HG03097 (cell line): ENCODE measurements at regions not wholly inside any gene's neighbourhood (a gene's known extent, or its start where the extent isn't known, plus 50 kb on each side); places are given as distances from the start of the nearest gene placed in this dataset.

Source experiments
- ATAC-seq: cut with Tn5 transposase; IDR thresholded peaks from one replicate; pipeline ENCODE4 v1.9.1; 2021; ENCODE audit not compliant: unreplicated experiment, low FRiP score

DNA sequence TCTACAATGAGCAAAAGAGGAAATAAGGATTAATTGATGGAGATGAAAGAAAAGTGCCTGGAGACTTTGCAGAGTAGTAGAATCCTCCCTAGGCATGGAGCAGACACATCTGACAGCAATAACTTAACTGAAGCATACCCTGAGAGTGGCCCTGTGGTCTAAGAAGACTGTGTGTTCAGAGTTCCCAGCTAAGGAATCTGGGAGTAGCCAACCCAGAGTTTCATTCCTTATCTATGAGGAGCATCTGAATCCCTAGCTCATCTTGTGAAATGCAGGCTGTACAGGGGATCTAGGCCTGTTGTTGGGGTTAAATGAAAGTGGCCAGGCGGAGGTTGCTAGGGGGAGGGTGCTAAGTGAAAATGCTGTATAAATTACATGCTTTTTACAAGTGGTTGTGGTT is 233.1 kb upstream of the FBXL7 start:
- no peak for ATAC-seq

DNA sequence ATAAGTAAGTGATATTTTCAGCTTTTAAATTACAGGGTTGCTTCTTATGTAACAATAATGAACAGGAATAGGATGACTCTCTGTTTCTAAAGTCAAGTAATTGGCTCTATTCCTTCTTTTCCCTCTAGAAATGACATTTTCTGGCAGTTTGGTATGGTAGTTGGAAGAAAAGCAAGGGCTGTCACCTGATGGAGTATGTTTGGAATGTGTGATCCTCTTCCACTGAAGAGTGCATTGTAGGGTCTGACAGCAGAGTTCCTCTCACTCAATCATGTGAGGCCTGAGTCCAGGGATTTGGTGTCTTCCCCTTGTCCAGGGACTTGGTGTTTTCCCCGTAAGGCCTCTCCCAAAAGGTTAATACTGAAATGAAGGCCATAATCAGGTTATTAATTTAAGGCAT is 233.8 kb upstream of the FBXL7 start:
- ATAC-seq, result no peak

DNA sequence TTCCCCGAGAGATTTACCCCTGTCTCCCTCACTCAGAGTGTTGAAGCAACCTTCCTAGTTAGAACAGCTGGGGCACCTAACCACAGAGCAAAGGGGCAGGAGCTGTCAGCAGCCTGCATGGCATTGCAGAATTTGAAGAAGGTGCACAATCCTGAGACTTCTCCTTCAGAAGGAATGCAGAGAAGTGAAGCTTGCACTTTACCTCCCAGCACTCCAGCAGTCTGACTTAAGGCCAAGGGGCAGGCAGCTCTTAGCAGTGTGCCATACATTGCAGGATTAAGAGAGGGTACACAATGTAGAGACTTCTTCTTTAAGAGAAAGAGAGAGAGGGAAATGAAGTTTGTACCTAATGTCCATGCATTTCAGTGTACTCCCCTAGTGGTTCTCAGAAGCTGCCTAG is 236.0 kb upstream of the FBXL7 start:
- no peak for ATAC-seq

DNA sequence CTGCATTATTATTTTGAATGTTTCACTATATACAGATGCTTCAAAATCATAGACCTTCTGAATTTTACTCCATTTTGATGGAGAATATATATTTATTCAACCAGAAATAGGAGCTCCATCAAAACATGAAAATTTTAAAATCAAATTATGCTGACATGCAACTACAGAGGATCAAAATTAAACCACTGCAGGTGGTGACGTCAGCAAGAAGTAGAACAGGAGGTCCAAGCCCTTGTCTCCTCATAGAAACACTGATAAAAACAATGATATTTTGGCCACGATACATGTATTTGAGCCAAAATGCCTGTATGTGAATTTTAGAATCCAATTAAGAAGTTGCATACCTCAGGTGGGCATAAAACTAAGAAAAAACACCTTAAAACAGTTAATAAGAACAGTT is 236.6 kb upstream of the FBXL7 start:
- ATAC-seq, result no peak

DNA sequence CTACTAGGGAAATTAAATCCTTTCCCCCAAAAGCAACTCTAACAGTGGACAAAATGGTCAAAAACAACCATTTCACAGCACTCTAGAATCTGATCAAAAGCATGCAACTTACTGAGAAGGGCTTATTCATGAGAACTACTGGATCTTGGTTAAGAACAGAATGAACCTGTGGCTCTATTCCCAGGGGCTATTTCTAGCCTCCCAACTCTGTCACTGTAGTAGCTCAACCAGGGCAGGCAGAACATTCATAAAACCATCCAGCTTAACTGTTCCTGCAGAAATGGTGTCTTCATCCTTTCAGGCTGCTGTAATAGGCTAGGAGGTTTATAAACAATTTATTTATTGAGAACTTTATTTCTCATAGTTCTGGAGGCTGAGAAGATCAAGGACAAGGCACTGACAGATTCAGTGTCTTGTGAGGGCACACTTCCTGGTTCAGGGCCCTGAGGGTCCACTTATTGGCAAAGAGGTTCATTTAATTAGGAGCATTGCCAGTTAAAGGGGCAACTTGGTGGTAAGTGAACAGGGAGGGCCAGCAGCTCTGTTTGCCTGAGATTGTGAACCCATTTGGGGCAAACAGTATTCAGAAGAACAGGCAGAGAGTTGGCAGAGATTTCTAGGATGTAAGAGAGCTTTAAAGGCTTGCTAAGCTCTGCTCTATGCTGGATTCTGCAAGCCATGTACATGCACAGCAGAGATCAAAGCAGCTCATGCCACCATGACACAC is 238.5 kb upstream of the FBXL7 start:
- no peak for ATAC-seq

DNA sequence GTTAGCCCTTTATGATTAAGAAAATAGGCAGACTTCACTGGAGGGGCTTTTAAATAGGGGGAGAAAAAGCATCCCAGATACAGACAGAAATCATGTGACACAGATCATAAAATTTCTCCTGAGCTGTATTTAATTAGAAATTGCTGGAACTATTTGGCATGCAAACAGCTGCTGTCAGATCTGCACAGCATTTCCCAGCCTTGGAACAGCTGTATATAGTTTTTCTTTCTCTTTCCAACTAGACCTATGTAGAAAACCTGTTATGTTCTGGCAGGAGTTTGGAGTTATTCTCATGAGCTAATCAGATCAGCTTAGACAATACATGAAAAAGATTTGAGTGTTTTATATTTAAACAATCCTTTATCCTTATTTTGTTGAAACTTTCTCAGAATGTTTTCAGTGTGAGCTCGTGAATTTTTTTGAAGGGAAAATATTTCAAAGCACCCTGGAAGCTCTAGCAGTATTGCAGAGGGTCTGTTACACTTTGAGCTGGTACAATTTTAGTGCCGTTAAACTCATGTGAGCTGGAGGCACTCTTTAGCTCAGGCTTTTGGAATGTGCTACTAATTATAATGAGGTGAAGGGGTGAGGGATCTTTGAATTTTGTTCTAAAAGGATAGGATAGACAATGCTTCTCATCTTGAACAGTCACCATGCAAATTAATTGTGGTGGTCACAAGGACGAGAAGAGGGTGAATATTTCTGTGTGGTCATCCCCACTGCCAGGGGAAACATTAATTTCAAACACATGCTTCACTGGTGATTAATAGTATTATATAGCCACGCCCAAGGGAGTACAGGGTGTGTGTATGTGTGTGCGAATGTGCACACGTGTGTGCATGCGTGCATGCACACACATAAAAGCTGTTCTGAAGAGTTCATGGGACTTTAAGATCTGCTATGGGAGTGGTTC is 239.4 kb upstream of the FBXL7 start:
- no peak for ATAC-seq

DNA sequence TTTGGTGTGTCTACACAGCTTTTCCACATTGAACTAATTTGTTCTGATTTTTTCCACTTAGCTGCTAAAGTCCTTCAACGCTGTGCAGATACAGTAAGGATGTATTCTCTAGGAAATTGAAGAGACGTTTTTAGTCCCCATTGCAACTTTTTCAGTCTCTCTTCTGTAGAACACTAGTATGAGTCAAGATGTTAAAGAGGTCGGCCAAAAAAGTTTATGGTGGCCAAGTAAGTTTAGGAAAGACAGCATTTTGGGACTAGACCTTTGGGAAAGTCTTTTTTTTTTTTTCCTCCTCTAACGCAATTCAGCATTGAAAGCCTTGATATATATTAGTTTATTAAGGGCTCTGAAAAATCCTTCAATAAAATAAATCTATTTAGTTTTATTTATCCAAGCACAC is 243.5 kb upstream of the FBXL7 start:
- ATAC-seq, result no peak

DNA sequence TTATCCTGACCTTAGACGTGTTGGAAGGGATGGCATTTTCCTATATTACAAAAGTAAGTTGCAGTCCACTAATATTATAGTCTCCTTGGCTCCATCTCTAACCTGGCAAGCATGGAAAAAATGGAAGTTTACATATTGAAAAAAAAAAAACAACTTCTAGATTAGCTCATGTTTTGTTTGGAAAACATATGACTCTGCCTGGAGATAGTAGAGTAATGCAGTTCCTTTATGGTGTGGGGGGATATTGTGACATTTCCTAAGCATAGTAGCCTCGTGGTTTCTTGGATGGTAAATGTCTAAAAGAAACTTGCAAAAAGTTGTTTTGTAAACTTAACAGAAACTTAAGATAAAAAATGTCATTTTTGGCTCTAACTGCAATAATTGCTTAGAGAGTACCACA is 244.4 kb upstream of the FBXL7 start:
- ATAC-seq, result no peak

DNA sequence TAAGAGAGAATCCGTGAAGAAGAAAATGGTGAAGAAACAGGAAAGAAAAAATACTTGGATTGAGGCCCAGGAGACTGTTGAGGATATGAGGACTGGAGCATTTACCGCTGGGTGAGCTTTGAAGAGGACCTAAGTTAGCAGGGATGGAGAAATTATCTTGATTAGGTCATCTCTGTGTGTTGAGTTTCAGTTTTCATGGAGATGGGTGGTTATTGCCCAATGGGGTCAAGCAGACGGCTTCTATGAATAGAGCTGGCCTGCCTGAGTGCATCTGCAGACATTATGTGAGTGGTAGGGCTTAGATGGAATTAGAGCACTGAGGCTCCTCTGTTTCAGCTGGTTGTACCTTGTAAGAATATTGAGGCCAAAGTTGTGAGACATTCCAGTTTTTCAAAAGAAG is 245.4 kb upstream of the FBXL7 start:
- no peak for ATAC-seq

DNA sequence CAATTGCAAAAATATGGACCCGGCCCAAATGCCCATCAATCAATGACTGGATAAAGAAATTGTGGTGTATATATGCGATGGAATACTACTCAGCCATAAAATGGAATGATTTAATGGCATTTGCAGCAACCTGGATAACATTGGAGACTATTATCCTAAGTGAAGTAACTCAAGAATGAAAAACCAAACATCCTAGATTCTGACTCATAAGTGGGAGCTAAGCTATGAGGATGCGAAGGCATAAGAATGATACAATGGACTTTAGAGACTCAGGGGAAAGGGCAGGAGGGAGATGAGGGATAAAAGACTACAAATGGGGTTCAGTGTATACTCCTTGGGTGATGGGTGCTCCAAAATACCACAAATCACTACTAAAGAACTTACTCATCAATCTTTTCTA is 247.6 kb upstream of the FBXL7 start:
- ATAC-seq, result no peak

DNA sequence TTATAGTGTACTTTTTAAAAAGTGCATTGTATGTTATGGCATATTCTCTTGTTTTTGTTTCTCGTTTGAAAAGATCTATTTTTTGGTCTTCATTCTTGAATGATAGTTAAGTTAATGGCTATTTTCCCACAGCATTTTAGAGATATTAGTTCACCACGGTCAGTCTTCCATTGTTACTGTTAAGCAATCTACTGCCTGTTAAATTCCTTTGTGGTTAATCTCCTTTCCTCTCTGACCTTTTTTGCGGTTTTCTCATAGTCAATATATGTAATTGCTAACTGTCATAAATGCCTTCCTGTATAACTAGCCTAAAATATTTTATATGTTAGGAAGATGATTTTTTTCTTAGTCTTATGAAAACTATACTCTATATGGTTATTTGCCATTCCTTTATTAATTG is 250.8 kb upstream of the FBXL7 start:
- ATAC-seq, result no peak

DNA sequence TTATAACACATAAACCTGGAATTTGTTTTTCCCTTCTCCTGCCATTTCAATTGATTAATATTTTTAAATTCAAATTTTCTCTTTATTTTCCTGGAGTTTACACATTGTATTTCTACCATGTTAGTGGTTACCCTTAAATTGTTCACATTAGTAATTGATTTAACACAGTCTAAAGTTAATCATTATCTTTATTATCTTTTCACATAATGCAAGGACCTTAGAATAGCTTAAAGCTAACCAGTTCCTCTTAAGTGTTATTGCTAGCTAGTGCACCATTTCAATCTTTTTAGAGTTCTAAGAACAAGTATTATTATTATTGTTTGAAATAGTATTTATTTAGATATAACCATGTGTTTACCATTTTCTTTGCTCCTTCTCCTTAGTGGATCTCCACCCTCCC is 251.2 kb upstream of the FBXL7 start:
- no peak for ATAC-seq

DNA sequence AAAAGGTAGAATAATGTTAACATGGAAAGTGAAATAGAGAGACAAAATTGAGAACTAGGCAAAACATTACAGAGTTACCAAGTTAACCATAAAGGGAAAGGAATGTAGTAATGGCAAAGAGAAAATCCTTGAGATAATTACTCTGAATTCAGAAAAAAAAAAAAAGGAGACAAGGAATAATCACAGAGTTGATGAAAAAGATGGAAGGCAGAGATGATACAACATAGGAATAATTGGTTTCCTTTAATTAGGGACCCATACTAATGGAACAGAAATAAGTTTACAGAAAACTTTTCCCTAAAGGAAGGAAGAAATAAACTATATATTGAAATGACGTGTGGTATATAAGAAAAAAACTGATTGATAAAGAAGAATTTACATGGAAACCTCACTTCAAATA is 254.1 kb upstream of the FBXL7 start:
- no peak for ATAC-seq

DNA sequence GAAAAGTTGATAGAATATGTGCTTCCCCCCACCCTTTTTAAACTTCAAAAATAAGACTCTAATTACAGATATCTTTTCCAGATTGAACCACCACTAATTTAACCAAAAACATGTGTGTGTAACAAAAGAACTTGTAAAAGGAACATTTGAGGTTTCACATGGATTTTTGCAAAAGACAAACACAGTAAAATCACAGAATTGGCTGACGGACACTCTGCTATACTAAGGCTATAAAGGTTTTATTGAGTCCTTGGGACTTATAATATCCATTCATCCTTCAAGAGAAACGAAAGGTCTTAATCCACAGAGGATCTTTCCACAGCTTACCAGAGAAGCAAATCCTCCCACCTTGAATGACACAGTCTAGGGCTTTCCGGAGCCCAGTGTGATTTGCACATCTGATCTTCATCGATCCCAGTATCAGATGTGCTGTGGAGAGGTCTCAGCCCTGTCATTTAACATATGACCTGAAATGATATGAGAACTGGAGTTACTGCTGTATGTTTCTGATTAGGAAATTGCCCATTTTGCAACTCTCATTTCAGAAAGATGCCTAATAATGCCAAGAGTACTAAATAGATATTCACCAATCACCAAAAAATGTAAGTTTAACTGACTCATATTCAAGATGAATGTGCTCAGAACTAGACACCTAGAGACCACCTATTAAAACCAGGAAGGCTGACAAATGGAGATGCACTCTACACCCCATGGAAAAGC is 256.5 kb upstream of the FBXL7 start:
- ATAC-seq, result no peak

DNA sequence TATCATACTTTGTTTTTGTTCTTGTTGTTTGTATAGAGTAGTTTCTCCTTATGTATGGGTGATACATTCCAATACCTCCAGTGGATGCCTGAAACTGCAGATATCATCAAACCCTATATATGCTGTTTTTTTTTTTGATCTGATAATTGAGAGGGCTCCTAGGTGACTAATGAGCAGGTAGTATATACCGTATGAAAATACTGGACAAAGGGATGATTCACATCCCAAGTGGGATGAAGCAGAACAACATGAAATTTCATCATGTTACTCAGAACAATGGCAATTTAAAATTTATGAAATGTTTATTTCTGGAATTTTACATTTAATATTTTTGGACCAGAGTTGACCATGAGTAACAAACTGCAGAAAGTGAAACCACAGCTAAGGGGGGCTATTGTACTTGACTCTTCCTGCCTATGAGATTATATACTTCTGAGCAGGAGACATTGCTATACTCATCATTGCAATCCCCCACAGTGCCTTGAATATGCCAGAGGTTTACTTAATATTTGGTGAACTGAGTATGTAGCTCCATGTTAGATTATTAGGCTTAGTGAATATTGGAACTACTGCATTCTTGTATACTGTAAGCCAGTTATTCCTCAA is 258.7 kb upstream of the FBXL7 start:
- no peak for ATAC-seq

DNA sequence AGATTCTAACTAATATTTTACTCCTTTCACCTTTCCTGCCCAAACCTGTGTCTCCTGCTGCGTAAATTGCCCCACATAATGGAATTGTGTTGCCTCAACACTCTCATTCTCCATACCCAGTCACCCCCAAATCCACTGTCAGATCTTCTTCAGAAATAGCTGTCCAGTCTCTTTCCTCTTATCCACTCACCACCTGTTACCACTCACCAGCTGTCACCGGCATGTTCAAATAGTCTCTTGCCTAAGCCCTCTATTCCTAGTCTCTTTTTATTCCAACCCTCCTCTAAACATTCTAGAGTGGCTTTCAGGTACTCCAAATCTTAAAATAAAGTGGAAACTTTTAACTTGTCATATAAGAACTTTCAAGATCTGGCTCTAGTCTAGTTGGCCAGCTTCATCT is 262.0 kb upstream of the FBXL7 start:
- ATAC-seq, result no peak

DNA sequence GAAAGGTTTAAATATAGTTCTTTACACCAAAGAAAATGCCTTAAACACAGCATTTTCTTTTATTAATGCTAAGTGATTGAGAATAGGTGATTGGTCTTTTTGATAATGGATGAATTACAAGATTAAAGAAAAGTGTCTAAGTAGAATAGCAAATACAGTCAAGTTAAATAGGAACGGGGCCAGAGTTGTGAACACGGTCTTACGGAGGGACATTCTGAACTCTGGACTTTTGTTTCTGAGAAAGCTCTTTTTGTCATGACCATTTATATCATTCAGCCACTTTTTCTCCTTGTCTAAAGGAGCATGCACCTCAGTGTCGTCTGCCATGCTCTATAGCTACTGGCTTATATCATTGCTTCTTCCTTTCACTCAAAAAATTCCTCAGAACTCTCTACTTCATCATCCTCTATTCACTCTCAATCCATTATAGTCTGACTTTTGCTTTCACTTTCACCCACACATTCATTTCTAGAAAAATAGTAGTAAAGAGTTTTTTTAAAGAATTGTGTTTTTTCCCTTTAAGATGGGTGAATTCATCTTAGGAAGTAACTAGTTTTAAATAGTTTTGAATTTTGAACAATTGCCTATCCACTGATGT is 263.0 kb upstream of the FBXL7 start:
- no peak for ATAC-seq

DNA sequence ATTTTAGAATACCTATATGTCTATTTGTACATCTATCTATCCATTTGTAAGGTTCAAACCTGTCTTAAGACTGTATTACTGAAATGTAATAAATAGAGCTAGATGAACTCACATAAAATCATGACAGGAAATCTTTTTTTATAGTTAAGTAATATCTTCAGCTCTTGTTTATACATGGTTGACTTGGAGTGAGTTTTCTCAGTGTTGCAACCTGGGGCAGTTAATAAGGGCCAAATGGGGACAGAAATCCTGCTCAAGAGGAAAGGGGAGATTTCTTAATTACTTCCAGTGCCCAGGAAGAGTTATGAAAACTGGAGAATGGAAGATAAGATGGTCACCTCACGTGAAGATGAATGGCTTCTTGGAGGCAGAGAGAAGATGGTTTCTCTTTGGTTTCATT is 265.1 kb upstream of the FBXL7 start:
- no peak for ATAC-seq

DNA sequence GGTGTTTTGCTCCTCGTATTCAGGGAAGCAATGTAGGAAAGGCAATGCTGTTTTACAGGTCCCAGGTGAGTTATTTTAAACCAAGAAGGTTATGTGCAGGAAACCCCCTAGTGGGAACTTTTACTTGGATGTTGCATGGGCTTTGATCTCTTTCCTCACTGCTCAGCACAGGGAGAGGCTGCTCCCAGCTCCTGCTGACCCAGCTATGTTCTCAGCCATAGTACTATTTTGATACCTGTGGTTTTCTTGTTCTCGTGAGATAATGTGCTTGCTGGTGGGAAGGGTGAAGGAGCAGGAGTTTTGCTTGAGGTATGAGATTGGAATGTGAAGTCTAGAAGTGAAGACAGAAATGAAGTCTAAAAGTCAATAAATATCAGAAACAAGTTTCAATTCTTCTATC is 265.6 kb upstream of the FBXL7 start:
- no peak for ATAC-seq

DNA sequence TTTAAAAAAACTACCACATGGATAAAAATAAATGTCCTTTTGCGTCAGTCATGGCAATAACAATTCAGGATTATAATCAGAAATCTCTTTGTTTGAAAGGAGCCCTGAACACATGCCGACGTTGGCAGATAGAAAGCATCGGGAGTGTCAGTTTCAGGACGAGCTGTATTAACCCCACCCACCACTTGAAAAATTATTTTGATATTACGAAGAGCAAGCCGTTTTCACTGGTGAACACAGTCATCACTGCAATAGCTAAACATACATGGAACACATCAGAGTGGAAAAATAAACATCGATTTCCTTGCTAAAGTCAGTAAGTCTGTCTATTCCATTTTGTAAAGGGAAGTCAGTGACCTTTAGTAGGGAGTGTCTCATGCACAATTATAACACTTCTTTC is 266.4 kb upstream of the FBXL7 start:
- ATAC-seq, result no peak

DNA sequence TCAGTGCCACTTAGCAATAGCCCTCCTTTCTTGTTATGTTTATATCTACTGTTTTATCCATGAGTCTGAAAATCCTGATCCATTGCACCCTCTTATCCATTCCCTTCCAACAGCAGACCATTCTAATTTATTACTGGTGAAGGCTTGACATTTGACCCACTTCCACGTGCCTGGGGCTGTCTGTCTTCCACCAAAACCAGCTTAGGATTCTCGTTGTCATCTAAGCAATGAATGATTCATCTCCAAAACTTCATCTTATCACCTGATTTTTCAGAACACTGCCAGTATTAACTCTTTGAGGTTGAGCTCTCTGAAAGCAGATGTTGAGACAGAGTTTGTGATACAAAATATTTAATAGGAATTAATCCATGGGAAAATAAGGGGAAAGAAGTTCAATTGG is 277.8 kb upstream of the FBXL7 start:
- no peak for ATAC-seq
